Ovary (tissue), 7 donors: ENCODE measurements at regions not wholly inside any gene's neighbourhood (a gene's known extent, or its start where the extent isn't known, plus 50 kb on each side); places are given as distances from the start of the nearest gene placed in this dataset.

Experiments used
- DNase-seq, 5 donors: peaks; one replicate each; pipeline ENCODE4 v3.0.0-alpha.2; 2019 to 2020
- H3K27ac ChIP-seq, 2 donors: fragments of 200-600 bp; one replicate each; pipeline versions ENCODE4 v1.5.1 to v1.8.0; 2019 to 2022
- H3K27me3 ChIP-seq: fragments of 200-600 bp; one replicate; pipeline ENCODE4 v1.8.0; 2022
- H3K36me3 ChIP-seq: fragments of 200-600 bp; sonication (generic); one replicate; pipeline ENCODE4 v1.5.1; 2019
- H3K4me1 ChIP-seq: one replicate; pipeline ENCODE4 v1.8.1; 2013; ENCODE audit warnings: mild to moderate bottlenecking, moderate library complexity; ENCODE audit not compliant: insufficient read depth
- H3K4me3 ChIP-seq: fragments of 200-600 bp; sonication (generic); one replicate; pipeline ENCODE4 v1.5.1; 2017
- H3K9me3 ChIP-seq, 2 donors: fragments of 200-600 bp in 1 of 2; sonication (generic) in 1 of 2; one replicate each; pipeline versions ENCODE4 v1.5.1 to v1.8.1; 2013 to 2019; ENCODE audit warnings: mild to moderate bottlenecking in 1 of 2, moderate library complexity in 1 of 2
- EP300 ChIP-seq: sonication (generic); formaldehyde crosslinking; IDR thresholded peaks from one replicate; pipeline ENCODE4 v1.6.1; 2017; ENCODE audit warnings: antibody characterized with exemption
- POLR2A ChIP-seq: fragments of 450-650 bp; IDR thresholded peaks from one replicate; pipeline ENCODE4 v1.6.1; 2017; ENCODE audit warnings: antibody characterized with exemption, mild to moderate bottlenecking, moderate library complexity
- WGBS, 3 donors: extraction: QIAGEN DNeasy Blood & Tissue Kit in 1 of 3; methylation state at CpG; one replicate each; pipeline versions ENCODE4 v1.1.5 to v1.1.7; 2013 to 2017; 5-methylcytosine and 5-hydroxymethylcytosine counted together
- intact Hi-C, 4 donors: fragments of 100-400 bp; cut with DNase I; formaldehyde crosslinking; loops; one replicate each; pipeline versions ENCODE4 v1.11.0 to v1.15.1; 2022 to 2023
- TF ChIP-seq, protein P1 (sequence below), 3 donors: fragments of 450-650 bp in 2 of 3; fragments of 200-600 bp in 1 of 3; IDR thresholded peaks; one replicate each; pipeline versions ENCODE4 v1.5.1 to v1.8.0; 2016 to 2022; ENCODE audit warnings: antibody characterized with exemption in 3 of 3, mild to moderate bottlenecking in 1 of 3
- donor health status: DM: no; HTN: no; CAD: no; lungs with moderate emphysema.
- donor health status: DM: no; HTN: no; CAD: no.
- donor health status: Bipolar disorder and iron deficiency.
- donor health status: DM: no; HTN: no; CAD: no.
- donor health status: DM: yes; HTN: yes; CAD: no.

DNA sequence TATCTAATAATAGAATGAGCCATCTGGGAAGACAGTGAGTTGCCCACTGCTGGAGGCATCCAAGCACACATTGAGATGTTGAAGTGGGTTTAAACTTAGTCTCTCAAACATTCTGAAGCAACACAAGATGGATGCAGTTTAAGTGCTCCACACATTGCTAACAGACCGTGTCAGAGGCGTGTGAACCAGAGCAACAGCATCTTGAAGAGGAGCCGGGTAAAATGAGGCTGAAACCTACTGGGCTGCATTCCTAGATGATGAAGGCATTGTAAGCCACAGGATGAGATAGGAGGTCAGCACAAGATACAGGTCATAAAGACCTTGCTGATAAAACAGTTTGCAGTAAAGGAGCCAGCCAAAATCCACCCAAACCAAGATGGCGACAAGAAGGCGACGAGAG is 73.5 kb upstream of the TMEM215 start:
- Histone ChIP-seq H3K27me3 (no peaks in the 10 kb centered on the region), H3K4me1 (no peaks in the 10 kb centered on the region), H3K4me3 (no peak overlapping the region), H3K27ac (no peak overlapping the region), H3K9me3 (no peaks in the 10 kb centered on the region), H3K36me3 (no peaks in the 10 kb centered on the region)
- intact Hi-C loops = loop anchor here in 1 of 4 donors (5.0 kb wide), 1 partner anchor 358 kb away; no protein-coding TSS in a partner anchor
- TF ChIP-seq, protein P1, sequence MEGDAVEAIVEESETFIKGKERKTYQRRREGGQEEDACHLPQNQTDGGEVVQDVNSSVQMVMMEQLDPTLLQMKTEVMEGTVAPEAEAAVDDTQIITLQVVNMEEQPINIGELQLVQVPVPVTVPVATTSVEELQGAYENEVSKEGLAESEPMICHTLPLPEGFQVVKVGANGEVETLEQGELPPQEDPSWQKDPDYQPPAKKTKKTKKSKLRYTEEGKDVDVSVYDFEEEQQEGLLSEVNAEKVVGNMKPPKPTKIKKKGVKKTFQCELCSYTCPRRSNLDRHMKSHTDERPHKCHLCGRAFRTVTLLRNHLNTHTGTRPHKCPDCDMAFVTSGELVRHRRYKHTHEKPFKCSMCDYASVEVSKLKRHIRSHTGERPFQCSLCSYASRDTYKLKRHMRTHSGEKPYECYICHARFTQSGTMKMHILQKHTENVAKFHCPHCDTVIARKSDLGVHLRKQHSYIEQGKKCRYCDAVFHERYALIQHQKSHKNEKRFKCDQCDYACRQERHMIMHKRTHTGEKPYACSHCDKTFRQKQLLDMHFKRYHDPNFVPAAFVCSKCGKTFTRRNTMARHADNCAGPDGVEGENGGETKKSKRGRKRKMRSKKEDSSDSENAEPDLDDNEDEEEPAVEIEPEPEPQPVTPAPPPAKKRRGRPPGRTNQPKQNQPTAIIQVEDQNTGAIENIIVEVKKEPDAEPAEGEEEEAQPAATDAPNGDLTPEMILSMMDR (IDR thresholded peaks at IDR 0.05) = no peak
- TF ChIP-seq EP300 (no peak), POLR2A (no peak)
- DNase-seq = no peak
- WGBS, 3 donors = 90 to 97% (median 95%) methylated on average over 6 of the region's 6 CpGs

- no peaks in the 10 kb centered on the region for H3K27me3 ChIP-seq
- DNase-seq = no peak
- no peaks in the 10 kb centered on the region for H3K36me3 ChIP-seq
- no peaks in the 10 kb centered on the region for H3K9me3 ChIP-seq
- intact Hi-C loops = no loop called here
- H3K4me1 ChIP-seq = no peaks in the 10 kb centered on the region
- no peak overlapping the region for H3K27ac ChIP-seq
- WGBS, 3 donors = 81 to 93% (median 89%) methylated on average over 1 of the region's 1 CpG
- no peak for TF ChIP-seq POLR2A
- no peak for TF ChIP-seq EP300
- TF ChIP-seq, protein P1 (IDR thresholded peaks at IDR 0.05) = no peak
- H3K4me3 ChIP-seq = no peak overlapping the region
Observed at GRCh38 chr9:32716425-32716824, 66.9 kb upstream of the TMEM215 start.

- WGBS, 3 donors = 54 to 69% (median 63%) methylated on average over 4 of the region's 4 CpGs
Observed at GRCh38 chr9:32716955-32717543, 66.3 kb upstream of the TMEM215 start.

DNA sequence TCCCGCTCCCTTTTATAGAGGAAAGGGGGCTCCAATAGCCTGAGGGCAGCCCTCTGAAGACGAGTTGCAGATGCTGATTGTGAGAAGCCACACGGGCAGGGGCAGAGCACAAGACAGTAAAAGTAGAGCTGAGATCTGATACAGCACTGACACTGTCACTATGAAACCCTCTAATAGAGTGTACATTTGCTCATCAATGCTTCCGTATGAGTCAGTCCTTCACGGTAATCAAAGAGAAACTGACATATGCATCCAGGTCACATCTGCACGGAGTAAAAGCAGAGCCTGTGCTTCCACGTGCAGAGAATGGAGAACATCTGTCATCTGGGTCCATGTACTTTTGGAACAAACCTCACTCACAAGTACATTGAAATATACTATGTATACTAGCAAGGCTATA is 60.6 kb upstream of the TMEM215 start:
- H3K4me1 ChIP-seq = no peaks in the 10 kb centered on the region
- no peak overlapping the region for H3K4me3 ChIP-seq
- TF ChIP-seq, protein P1 (IDR thresholded peaks at IDR 0.05) = no peak
- no peak for TF ChIP-seq POLR2A
- TF ChIP-seq EP300 = no peak
- H3K36me3 ChIP-seq = no peaks in the 10 kb centered on the region
- no peaks in the 10 kb centered on the region for H3K27me3 ChIP-seq
- H3K9me3 ChIP-seq = no peaks in the 10 kb centered on the region
- intact Hi-C loops = no loop called here
- 46 to 60% (median 56%) methylated on average over 7 of the region's 7 CpGs for whole genome bisulfite sequencing, 3 donors
- no peak overlapping the region for H3K27ac ChIP-seq
- DNase-seq = no peak

More at GRCh38 chr9:32716955-32717543, 66.3 kb upstream of the TMEM215 start:
- DNase-seq = no peak
- TF ChIP-seq POLR2A = no peak
- TF ChIP-seq, protein P1 (IDR thresholded peaks at IDR 0.05) = no peak
- no peak for TF ChIP-seq EP300
- H3K4me1 ChIP-seq = no peaks in the 10 kb centered on the region
- H3K36me3 ChIP-seq = no peaks in the 10 kb centered on the region
- H3K4me3 ChIP-seq = no peak overlapping the region
- no peaks in the 10 kb centered on the region for H3K27me3 ChIP-seq
- H3K9me3 ChIP-seq = no peaks in the 10 kb centered on the region
- no peak overlapping the region for H3K27ac ChIP-seq
- intact Hi-C loops = no loop called here
